ENCODE measurements at regions not wholly inside any gene's neighbourhood (a gene's known extent, or its start where the extent isn't known, plus 50 kb on each side); places are given as distances from the start of the nearest gene placed in this dataset.

DNA sequence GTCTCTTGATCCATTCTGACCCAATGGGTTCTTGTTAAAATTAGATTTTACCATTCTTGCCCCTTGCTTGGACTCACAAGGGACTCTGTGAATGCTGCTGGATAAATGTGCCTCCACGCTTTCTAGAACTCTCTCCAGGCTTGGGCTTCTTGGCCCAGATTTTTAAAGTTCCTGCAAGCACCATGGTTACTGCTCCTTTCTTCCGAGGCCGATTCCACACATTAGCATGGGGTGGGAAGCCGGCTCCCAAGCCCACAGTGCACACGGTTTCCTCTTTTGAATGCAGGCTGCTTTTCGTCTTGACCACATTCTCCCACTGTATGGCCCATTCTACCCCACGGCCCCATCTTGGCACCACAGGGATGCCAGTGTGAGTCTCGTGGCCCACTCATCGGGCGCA lies 174.3 kb upstream of the PITRM1 start:
- no peak for TF ChIP-seq TAF1 (IDR thresholded peaks at IDR 0.05; ENCODE audit: borderline replicate concordance, insufficient read depth, low read length)
- TF ChIP-seq, protein P1, sequence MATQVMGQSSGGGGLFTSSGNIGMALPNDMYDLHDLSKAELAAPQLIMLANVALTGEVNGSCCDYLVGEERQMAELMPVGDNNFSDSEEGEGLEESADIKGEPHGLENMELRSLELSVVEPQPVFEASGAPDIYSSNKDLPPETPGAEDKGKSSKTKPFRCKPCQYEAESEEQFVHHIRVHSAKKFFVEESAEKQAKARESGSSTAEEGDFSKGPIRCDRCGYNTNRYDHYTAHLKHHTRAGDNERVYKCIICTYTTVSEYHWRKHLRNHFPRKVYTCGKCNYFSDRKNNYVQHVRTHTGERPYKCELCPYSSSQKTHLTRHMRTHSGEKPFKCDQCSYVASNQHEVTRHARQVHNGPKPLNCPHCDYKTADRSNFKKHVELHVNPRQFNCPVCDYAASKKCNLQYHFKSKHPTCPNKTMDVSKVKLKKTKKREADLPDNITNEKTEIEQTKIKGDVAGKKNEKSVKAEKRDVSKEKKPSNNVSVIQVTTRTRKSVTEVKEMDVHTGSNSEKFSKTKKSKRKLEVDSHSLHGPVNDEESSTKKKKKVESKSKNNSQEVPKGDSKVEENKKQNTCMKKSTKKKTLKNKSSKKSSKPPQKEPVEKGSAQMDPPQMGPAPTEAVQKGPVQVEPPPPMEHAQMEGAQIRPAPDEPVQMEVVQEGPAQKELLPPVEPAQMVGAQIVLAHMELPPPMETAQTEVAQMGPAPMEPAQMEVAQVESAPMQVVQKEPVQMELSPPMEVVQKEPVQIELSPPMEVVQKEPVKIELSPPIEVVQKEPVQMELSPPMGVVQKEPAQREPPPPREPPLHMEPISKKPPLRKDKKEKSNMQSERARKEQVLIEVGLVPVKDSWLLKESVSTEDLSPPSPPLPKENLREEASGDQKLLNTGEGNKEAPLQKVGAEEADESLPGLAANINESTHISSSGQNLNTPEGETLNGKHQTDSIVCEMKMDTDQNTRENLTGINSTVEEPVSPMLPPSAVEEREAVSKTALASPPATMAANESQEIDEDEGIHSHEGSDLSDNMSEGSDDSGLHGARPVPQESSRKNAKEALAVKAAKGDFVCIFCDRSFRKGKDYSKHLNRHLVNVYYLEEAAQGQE (IDR thresholded peaks at IDR 0.05; ENCODE audit: insufficient read depth in 1 of 2, low read depth in 2 of 2, low read length in 2 of 2): no peak
- TF ChIP-seq POLR2AphosphoS5 (IDR thresholded peaks at IDR 0.05; ENCODE audit: low read depth, low read length): no peak
